ENCODE measurements at regions not wholly inside any gene's neighbourhood (a gene's known extent, or its start where the extent isn't known, plus 50 kb on each side); places are given as distances from the start of the nearest gene placed in this dataset.

DNA sequence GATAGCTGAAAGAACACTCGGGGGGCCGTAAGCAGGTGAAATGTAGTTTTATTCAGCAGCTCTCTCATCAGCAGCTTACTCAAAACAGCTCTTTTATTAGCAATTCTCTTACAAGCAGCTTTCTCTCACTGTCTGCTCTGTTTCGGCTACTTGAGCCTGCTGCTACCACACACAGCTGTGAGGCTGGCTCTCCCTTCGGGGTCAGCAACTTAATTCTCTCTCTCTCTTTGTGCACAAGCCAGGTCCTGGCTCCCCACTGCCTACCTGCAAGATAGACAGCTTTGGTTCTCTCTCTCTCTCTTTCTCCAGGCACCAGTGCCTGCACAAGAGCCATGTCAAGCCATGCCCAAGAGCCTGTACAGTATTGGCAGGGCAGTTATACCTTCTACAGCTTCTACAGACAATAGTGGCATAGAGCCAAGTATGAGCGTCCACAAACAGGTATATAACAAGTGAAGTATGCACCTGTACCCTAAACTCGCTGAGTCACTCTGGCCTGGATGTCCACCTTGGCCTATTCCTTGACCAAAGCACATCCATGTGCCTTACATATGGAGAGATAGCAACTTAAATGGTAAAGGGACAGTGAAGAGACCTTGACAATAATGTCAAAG lies 110.8 kb downstream of the MTNR1B start:
- DNase-seq: no peak

DNA sequence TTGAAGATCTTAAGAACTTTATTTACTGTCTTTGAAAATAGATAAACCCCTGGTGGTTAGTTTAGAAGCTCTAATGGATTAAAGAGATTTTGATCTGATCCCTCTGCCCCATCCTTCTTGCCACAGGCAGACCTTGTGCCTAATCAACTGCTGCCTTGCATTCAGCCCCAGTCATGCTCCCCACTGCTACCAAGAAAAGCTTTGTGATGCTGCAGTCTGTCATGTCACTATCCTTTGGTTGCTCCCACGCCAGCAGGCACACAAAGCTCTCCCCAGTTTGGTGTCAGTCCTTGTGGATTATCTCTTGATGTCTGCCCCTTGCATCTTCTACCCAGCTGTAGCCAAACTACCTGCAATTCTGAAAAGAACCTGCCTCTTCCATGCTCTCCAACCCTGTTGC lies 112.2 kb downstream of the MTNR1B start:
- no peak for DNase-seq

DNA sequence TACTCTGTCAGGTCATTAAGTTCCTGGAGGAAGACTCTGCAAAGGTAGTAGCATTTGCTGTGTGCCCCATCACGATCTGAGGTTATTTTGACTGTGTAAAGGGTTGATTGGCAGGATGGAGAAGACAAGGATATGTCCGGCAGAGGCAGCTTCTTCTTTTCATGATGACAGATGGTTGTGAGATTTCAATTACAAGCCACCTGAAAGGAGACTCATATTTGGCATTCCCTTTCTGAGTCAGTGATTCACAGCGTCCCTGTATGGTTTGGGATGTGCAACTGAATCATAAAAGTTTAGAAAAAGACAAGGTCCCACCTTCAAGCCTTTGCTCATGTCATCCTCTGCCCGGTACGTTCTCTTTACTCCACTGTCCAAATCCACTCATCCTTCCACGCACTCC lies 113.4 kb downstream of the MTNR1B start:
- DNase-seq: no peak

DNA sequence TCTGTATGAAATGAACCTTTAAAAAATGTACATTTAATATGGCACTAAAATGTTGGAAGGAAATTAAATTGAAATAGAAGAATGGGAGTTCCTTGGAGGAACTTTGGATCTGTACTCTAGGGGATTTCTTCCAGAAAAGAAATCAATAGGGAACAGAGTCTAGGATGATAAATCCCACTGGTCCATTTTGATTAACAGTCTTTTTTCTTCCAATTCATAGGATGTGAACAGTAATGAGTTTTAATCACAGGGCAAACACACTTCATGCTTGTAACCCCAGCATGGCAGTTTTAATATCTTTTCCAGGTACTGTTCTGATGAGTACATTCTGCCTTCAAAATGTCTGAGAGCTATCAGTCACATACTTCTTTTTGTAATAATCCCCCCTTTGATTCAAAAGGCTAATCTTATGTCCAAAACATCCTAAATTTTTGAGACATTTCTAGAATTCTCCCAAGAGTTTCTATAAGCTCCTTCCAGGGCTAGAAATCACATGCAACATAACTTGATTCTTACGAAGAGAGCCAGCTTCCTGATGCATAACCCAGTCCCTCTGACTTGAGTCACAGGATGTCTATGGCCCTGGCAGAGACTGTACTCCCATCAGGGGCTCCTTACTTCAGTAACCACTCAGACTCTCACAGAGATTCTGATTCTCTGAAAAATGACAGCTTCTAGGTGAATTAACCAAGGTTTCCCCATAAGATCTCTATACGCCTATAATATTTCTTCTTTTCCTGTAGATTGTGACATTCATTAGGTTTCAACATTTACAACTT lies 112.9 kb downstream of the SLC36A4 start:
- no peak for DNase-seq

DNA sequence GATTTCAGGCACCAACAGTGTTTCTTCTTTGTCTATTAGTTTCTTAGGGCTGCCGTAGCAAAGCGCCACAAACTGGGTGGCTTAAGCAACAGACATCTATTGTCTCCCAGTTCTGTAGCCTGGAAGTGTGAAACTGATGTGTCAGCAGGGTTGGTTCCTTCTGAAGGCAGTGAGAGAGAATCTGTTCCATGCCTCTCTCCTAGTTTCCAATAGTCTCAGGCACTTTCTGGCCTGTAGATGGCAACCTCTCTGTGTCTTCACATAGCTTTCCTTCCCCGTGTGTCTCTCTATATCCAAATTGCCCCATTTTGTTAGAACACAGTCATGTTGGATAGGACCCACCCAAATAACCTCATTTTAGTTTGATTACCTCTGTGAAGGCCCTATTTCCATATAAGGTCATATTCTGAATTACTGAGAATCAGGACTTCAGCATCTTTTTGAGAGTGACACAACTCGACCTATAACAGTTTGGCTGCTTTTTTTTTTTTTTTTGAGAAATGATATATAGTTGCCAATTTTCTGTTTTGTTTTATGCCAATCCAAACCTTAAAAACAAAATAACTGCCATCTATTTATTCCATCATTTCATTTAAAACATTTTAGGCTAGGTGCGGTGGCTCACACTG lies 108.2 kb downstream of the SLC36A4 start:
- DNase-seq: no peak

Data from NCI-H187 treated with DMSO at 0.1 percent for 48 hours (cell line).